ENCODE measurements at regions not wholly inside any gene's neighbourhood (a gene's known extent, or its start where the extent isn't known, plus 50 kb on each side); places are given as distances from the start of the nearest gene placed in this dataset.
"Not testable (repeated sequence)": the region's sequence is repeated elsewhere in the genome, so short reads cannot be mapped to it uniquely, and the experiment has no call there.

GRCh38 chr6:18654821-18655220 lies 267.7 kb downstream of the RNF144B start:
- no peak for DNase-seq (ENCODE audit: low read depth)
- H3K4me3 ChIP-seq (ENCODE audit: control insufficient read depth, low read depth, low read length) = no peak overlapping the region
- TF ChIP-seq CTCF (conservative IDR thresholded peaks at IDR 0.05; ENCODE audit: control insufficient read depth, insufficient read depth, low read depth, low read length) = no peak

GRCh38 chr6:18656506-18656905 lies 269.4 kb downstream of the RNF144B start:
- H3K4me3 ChIP-seq (ENCODE audit: control insufficient read depth, low read depth, low read length) = no peak overlapping the region
- no peak for DNase-seq (ENCODE audit: low read depth)
- no peak for TF ChIP-seq CTCF (conservative IDR thresholded peaks at IDR 0.05; ENCODE audit: control insufficient read depth, insufficient read depth, low read depth, low read length)

- not testable (repeated sequence) for H3K4me3 ChIP-seq (ENCODE audit: control insufficient read depth, low read depth, low read length); DNase-seq (ENCODE audit: low read depth)
These were observed 272.8 kb downstream of the RNF144B start for GRCh38 chr6:18659994-18660393.

- TF ChIP-seq CTCF (conservative IDR thresholded peaks at IDR 0.05; ENCODE audit: control insufficient read depth, insufficient read depth, low read depth, low read length) = no peak
- DNase-seq (ENCODE audit: low read depth) = no peak
- H3K4me3 ChIP-seq (ENCODE audit: control insufficient read depth, low read depth, low read length) = no peak overlapping the region
These were observed 275.9 kb downstream of the RNF144B start for GRCh38 chr6:18663011-18663410.

- no peak for DNase-seq (ENCODE audit: low read depth)
- no peak for TF ChIP-seq CTCF (conservative IDR thresholded peaks at IDR 0.05; ENCODE audit: control insufficient read depth, insufficient read depth, low read depth, low read length)
- no peak overlapping the region for H3K4me3 ChIP-seq (ENCODE audit: control insufficient read depth, low read depth, low read length)
These were observed 277.3 kb downstream of the RNF144B start for GRCh38 chr6:18664401-18664800.

GRCh38 chr6:18667612-18668011 lies 280.5 kb downstream of the RNF144B start:
- TF ChIP-seq CTCF (conservative IDR thresholded peaks at IDR 0.05; ENCODE audit: control insufficient read depth, insufficient read depth, low read depth, low read length) = no peak
- no peak for DNase-seq (ENCODE audit: low read depth)
- H3K4me3 ChIP-seq (ENCODE audit: control insufficient read depth, low read depth, low read length) = no peak overlapping the region

GRCh38 chr6:18668994-18669393 lies 281.8 kb downstream of the RNF144B start:
- TF ChIP-seq CTCF (conservative IDR thresholded peaks at IDR 0.05; ENCODE audit: control insufficient read depth, insufficient read depth, low read depth, low read length) = no peak
- no peak overlapping the region for H3K4me3 ChIP-seq (ENCODE audit: control insufficient read depth, low read depth, low read length)
- DNase-seq (ENCODE audit: low read depth) = no peak

All from fibroblast of mammary gland (primary cell).